Right renal cortex interstitium (tissue), 3 donors: ENCODE measurements at regions not wholly inside any gene's neighbourhood (a gene's known extent, or its start where the extent isn't known, plus 50 kb on each side); places are given as distances from the start of the nearest gene placed in this dataset.
A peak's percentile ranks its signal among the peaks of the same experiment; 100 is the strongest.

Source experiments
- DNase-seq, 3 donors: peaks; one replicate each; pipeline ENCODE4 v3.0.0-alpha.2; 2013; ENCODE audit warnings: low read depth in 3 of 3, low spot score in 2 of 3

- no peak for DNase-seq
These were observed 127.6 kb downstream of the TDRD15 start for GRCh38 chr2:21251216-21251980.

GRCh38 chr2:21253311-21254027, 129.7 kb downstream of the TDRD15 start:
- no peak for DNase-seq

GRCh38 chr2:21254170-21254965, 130.6 kb downstream of the TDRD15 start:
- no peak for DNase-seq

GRCh38 chr2:21256006-21256405, 132.2 kb downstream of the TDRD15 start:
- DNase-seq = no peak

- DNase-seq = no peak
These were observed 133.9 kb downstream of the TDRD15 start for GRCh38 chr2:21257621-21258020.

- DNase-seq = no peak
These were observed 134.3 kb downstream of the TDRD15 start for GRCh38 chr2:21258082-21258481.

GRCh38 chr2:21260311-21260710, 136.5 kb downstream of the TDRD15 start:
- DNase-seq = no peak

- DNase-seq = no peak
These were observed 137.8 kb downstream of the TDRD15 start for GRCh38 chr2:21261591-21261990.

- DNase-seq = no peak
These were observed 138.7 kb downstream of the TDRD15 start for GRCh38 chr2:21262426-21262940.

GRCh38 chr2:21263622-21264021, 139.9 kb downstream of the TDRD15 start:
- no peak for DNase-seq

GRCh38 chr2:21265752-21266151, 142.0 kb downstream of the TDRD15 start:
- no peak for DNase-seq

GRCh38 chr2:21267232-21267835, 143.6 kb downstream of the TDRD15 start:
- DNase-seq = no peak

GRCh38 chr2:21268197-21268877, 144.6 kb downstream of the TDRD15 start:
- DNase-seq = no peak

- no peak for DNase-seq
These were observed 145.1 kb downstream of the TDRD15 start for GRCh38 chr2:21268878-21269224.

GRCh38 chr2:21269382-21269781, 145.6 kb downstream of the TDRD15 start:
- no peak for DNase-seq

GRCh38 chr2:21270083-21270491, 146.3 kb downstream of the TDRD15 start:
- no peak for DNase-seq

GRCh38 chr2:21270708-21271122, 146.9 kb downstream of the TDRD15 start:
- DNase-seq = peak; percentile 53 to 63 (median 56)

- DNase-seq = no peak
These were observed 152.4 kb downstream of the TDRD15 start for GRCh38 chr2:21276163-21276562.

- no peak for DNase-seq
These were observed 153.6 kb downstream of the TDRD15 start for GRCh38 chr2:21277068-21278056.
